GM21737 (cell line): ENCODE measurements at regions not wholly inside any gene's neighbourhood (a gene's known extent, or its start where the extent isn't known, plus 50 kb on each side); places are given as distances from the start of the nearest gene placed in this dataset.

Source experiments
- ATAC-seq: cut with Tn5 transposase; IDR thresholded peaks from one replicate; pipeline ENCODE4 v1.9.1; 2021; ENCODE audit warnings: mild to moderate bottlenecking, moderate library complexity; ENCODE audit not compliant: unreplicated experiment

DNA sequence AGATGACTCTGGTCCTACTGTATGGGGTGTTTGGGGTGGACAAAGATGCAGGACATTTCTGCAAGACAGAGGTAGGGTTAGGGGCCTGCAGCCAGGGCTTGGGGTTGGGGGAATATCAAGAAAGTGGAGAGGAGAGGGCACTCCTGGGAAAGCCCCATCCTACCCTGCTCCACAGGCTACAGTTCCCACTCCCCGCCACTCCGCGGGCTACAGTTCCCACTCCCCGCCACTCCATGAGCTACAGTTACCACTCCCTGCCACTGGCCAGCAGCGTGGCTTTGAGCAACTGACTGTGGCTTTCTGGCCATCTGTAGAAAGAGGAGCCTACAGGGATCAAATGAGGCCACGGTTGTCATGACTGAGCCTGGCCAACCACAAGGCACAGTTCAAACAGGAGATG lies 93.8 kb upstream of the GRIK3 start:
- ATAC-seq, result no peak

DNA sequence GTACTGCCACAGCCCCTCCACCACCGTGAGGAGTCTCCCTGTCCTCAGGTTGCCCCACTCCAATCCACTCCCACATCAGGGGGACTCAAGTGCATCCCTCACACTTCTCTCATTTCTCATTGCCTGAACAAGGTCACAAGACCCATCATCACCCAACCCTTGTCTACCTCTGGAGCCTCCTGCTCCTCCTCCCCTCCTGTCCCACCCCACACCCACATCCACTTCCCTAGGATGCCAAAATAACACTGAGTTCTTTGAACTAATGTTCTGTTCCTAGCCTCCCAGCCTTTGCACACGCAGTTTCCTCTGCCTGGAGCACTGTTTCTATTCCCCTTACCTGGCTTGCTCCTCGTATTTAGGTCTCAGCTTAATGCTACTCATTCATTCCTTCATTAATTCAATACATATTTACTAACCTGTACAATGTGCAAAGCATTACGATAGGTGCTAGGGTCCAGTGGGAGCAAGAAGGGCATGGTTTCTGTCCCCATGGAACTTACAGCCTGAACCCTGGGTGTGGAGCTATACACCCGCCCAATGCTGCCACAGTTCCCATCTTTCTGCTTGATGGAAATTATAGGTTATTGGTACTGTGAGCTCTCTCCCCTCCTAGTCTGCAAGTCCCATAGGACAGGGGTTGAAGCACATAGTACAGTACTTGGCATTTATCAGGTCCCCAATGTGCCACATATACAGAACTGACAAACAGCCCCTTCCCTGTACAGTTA lies 96.1 kb upstream of the GRIK3 start:
- ATAC-seq, result no peak

DNA sequence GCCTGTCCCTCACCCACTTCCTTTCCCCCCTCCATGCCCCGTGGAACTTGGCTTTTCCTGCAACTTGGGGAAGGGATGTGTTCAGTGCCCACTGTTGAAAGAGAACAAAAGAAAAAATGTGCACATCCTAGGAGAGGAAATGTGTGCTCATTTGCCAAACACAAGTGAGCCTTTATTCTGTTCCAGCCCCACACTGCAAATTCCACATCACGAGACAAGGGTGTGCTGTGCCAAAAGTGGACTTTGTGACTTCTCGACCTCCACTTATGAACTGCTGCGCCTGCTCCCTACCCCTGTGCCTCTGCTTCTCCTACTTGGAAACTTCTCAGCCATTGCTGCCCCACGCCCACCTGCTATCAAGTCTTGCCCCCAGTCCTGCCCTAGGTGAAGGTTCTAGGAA lies 97.0 kb upstream of the GRIK3 start:
- ATAC-seq, result no peak

GRCh38 chr1:37133276-37134145 lies 99.2 kb upstream of the GRIK3 start:
- no peak for ATAC-seq

DNA sequence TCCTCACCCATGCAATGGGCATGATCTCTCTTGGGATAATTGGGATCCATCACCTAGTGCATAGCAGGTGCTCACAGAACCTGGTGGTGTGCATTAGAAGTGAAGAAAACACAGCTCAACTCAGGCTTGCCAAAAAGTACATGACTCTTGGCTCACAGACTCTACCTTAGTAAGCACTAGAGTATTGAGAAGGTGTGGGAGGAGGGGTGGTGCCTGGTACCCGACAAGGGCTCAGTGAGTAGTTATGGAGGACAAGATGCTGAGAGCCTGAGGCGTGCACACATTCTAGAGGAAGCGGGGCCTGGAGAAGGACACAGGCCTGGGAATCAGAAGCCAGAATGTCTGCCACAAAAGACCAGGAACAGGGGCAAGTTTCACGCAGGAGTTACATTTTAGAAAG lies 100.3 kb upstream of the GRIK3 start:
- no peak for ATAC-seq

DNA sequence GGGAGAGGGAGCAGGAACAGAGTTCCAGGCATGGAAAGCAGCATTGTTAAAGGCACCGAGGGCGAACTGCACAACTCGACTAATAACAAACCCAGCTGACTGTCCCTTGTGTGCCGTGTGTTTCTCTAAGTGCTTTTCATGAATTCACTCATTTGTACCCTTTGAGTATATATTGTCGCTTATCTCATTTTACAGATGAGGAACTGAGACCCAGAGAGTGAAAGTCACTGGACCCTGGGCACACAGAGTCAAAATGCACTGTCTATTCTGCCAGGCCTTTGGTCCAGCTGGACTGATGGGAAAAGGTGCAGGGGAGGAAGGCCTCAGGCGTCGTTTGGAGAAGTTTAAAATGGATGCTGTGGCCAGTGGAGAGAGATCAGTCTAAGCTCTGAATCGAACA lies 100.7 kb upstream of the GRIK3 start:
- ATAC-seq, result no peak

DNA sequence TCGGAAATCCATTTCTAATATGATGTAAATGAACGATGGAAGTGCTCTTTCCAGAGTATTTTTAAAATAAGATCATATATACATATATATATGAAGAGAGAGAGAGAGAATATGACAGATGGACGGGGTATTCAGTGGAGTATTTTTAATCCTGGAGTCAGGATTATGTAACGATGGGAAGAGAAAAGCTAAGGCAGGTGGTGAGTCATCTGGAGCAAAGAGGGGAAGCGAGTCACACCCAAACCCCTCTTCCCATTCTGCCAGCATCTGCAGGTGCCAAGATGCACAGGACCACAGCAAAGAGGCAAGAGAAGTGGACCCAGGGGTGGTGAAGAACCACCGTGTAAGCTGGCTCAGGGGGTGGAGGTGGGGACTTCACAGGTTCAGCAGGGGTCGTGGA lies 102.7 kb upstream of the GRIK3 start:
- no peak for ATAC-seq

GRCh38 chr1:37137601-37138000 lies 103.3 kb upstream of the GRIK3 start:
- no peak for ATAC-seq

GRCh38 chr1:37143800-37144199 lies 109.5 kb upstream of the GRIK3 start:
- ATAC-seq, result no peak

GRCh38 chr1:37146071-37146470 lies 111.8 kb upstream of the GRIK3 start:
- ATAC-seq, result no peak

- ATAC-seq, result no peak
These were observed 113.1 kb upstream of the GRIK3 start for GRCh38 chr1:37147392-37147831.

GRCh38 chr1:37147906-37148305 lies 113.6 kb upstream of the GRIK3 start:
- no peak for ATAC-seq

- ATAC-seq, result no peak
These were observed 114.3 kb upstream of the GRIK3 start for GRCh38 chr1:37148663-37149062.

- ATAC-seq, result no peak
These were observed 115.0 kb upstream of the GRIK3 start for GRCh38 chr1:37149296-37149695.

- no peak for ATAC-seq
These were observed 116.7 kb upstream of the GRIK3 start for GRCh38 chr1:37150986-37151385.

- ATAC-seq, result no peak
These were observed 117.5 kb upstream of the GRIK3 start for GRCh38 chr1:37151789-37152188.

- no peak for ATAC-seq
These were observed 118.2 kb upstream of the GRIK3 start for GRCh38 chr1:37152491-37152890.

GRCh38 chr1:37153116-37154100 lies 119.1 kb upstream of the GRIK3 start:
- ATAC-seq, result no peak

GRCh38 chr1:37156646-37157045 lies 122.3 kb upstream of the GRIK3 start:
- ATAC-seq, result no peak

DNA sequence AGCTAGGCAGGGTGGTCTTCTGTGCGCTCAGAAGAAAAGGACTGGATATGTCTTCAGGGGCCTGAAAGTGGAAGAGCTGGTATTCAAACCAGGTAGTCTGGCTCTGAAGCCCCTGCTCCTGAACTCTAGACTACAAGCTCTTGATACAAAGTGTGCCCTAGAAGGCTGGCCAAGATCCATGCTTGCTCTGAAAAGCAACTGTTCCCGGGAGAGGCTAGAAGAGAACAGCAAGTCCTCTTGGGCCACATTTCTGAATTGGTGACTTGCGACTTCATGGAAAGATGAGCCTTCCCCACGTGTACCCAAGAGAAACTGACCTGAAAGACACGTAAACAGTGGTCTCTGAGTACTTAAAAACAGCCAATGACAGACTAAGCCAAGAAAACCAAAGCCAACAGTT lies 123.3 kb upstream of the GRIK3 start:
- no peak for ATAC-seq

- ATAC-seq, result no peak
These were observed 123.9 kb upstream of the GRIK3 start for GRCh38 chr1:37158113-37158749.
